ENCODE measurements at regions not wholly inside any gene's neighbourhood (a gene's known extent, or its start where the extent isn't known, plus 50 kb on each side); places are given as distances from the start of the nearest gene placed in this dataset.

DNA sequence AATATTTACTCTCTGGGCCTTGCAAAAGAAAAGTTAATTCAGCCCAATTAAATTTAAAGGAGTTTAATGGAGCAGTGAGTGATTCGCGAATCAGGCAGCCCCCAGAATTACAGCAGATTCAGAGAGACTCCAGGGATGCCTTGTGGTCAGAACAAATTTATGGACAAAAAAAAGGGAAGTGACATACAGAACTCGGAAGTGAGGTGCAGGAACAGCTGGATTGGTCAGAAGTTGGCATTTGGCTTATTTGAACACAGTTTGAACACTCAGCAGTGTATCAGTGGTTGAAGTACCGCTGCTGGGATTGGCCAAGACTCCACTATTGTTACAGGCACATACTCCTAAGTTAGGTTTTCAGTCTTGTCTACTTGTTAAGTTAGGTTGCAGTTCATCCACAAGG is 145.0 kb upstream of the GAP43 start:
- TF ChIP-seq POLR2A (IDR thresholded peaks at IDR 0.05; ENCODE audit: low read depth, low read length): no peak
- no peak for TF ChIP-seq EP300 (IDR thresholded peaks at IDR 0.05; ENCODE audit: borderline replicate concordance in 1 of 2, control insufficient read depth in 1 of 2, low read depth in 2 of 2, low read length in 2 of 2)
- TF ChIP-seq EED (IDR thresholded peaks at IDR 0.05; ENCODE audit: low read depth): no peak
- TF ChIP-seq, protein P1, sequence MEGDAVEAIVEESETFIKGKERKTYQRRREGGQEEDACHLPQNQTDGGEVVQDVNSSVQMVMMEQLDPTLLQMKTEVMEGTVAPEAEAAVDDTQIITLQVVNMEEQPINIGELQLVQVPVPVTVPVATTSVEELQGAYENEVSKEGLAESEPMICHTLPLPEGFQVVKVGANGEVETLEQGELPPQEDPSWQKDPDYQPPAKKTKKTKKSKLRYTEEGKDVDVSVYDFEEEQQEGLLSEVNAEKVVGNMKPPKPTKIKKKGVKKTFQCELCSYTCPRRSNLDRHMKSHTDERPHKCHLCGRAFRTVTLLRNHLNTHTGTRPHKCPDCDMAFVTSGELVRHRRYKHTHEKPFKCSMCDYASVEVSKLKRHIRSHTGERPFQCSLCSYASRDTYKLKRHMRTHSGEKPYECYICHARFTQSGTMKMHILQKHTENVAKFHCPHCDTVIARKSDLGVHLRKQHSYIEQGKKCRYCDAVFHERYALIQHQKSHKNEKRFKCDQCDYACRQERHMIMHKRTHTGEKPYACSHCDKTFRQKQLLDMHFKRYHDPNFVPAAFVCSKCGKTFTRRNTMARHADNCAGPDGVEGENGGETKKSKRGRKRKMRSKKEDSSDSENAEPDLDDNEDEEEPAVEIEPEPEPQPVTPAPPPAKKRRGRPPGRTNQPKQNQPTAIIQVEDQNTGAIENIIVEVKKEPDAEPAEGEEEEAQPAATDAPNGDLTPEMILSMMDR (IDR thresholded peaks at IDR 0.05 in 2 of 3, conservative IDR thresholded peaks at IDR 0.05 in 1 of 3; ENCODE audit: control insufficient read depth in 2 of 3, extremely low read depth in 1 of 3, insufficient read depth in 1 of 3, low read depth in 3 of 3, low read length in 3 of 3): no peak
- no peak for TF ChIP-seq MXI1 (IDR thresholded peaks at IDR 0.05; ENCODE audit: low read depth, low read length)
- no peak for TF ChIP-seq NR2C2 (IDR thresholded peaks at IDR 0.05; ENCODE audit: borderline replicate concordance, control insufficient read depth, insufficient read length, low read depth)
